ENCODE measurements at regions not wholly inside any gene's neighbourhood (a gene's known extent, or its start where the extent isn't known, plus 50 kb on each side); places are given as distances from the start of the nearest gene placed in this dataset.

- H3K27ac Mint-ChIP-seq (ENCODE audit: unreplicated experiment), result no peak overlapping the region
- H3K27me3 Mint-ChIP-seq (ENCODE audit: low read depth), result no peaks in the 10 kb centered on the region
- no peaks in the 10 kb centered on the region for H3K9me3 Mint-ChIP-seq
- H3K4me1 Mint-ChIP-seq, result peaks cover 29% of the 10 kb centered on the region
- no peak for TF ChIP-seq CTCF (conservative IDR thresholded peaks at IDR 0.05)
- H3K36me3 Mint-ChIP-seq (ENCODE audit: low read depth), result no peaks in the 10 kb centered on the region
- H3K4me3 Mint-ChIP-seq, result no peak overlapping the region
- DNase-seq (ENCODE audit: low read depth, low spot score), result no peak
Observed at GRCh38 chr2:15829985-15830384, 110.4 kb upstream of the MYCN start.

GRCh38 chr2:15830937-15831549 is 109.3 kb upstream of the MYCN start:
- DNase-seq (ENCODE audit: low read depth, low spot score), result no peak
- H3K36me3 Mint-ChIP-seq (ENCODE audit: low read depth), result no peaks in the 10 kb centered on the region
- H3K9me3 Mint-ChIP-seq, result peaks cover 3% of the 10 kb centered on the region
- H3K4me3 Mint-ChIP-seq, result no peak overlapping the region
- H3K27me3 Mint-ChIP-seq (ENCODE audit: low read depth), result no peaks in the 10 kb centered on the region
- TF ChIP-seq CTCF (conservative IDR thresholded peaks at IDR 0.05), result no peak
- H3K4me1 Mint-ChIP-seq, result peaks cover 20% of the 10 kb centered on the region
- no peak overlapping the region for H3K27ac Mint-ChIP-seq (ENCODE audit: unreplicated experiment)

- no peaks in the 10 kb centered on the region for H3K27me3 Mint-ChIP-seq (ENCODE audit: low read depth)
Observed at GRCh38 chr2:15832030-15832709, 108.2 kb upstream of the MYCN start.

GRCh38 chr2:15832849-15833680 is 107.3 kb upstream of the MYCN start:
- H3K4me3 Mint-ChIP-seq, result no peak overlapping the region
- H3K9me3 Mint-ChIP-seq, result peaks cover 3% of the 10 kb centered on the region
- no peaks in the 10 kb centered on the region for H3K36me3 Mint-ChIP-seq (ENCODE audit: low read depth)
- H3K27ac Mint-ChIP-seq (ENCODE audit: unreplicated experiment), result no peak overlapping the region
- no peak for TF ChIP-seq CTCF (conservative IDR thresholded peaks at IDR 0.05)
- DNase-seq (ENCODE audit: low read depth, low spot score), result no peak
- no peaks in the 10 kb centered on the region for H3K27me3 Mint-ChIP-seq (ENCODE audit: low read depth)
- H3K4me1 Mint-ChIP-seq, result peaks cover 17% of the 10 kb centered on the region

More at GRCh38 chr2:15832030-15832709, 108.2 kb upstream of the MYCN start:
- DNase-seq (ENCODE audit: low read depth, low spot score), result no peak
- Mint-ChIP-seq H3K4me1 (peaks cover 17% of the 10 kb centered on the region), H3K4me3 (no peak overlapping the region), H3K36me3 (ENCODE audit: low read depth) (no peaks in the 10 kb centered on the region), H3K9me3 (peaks cover 3% of the 10 kb centered on the region), H3K27ac (ENCODE audit: unreplicated experiment) (peak overlapping the region; percentile 0)
- TF ChIP-seq CTCF (conservative IDR thresholded peaks at IDR 0.05), result no peak

GRCh38 chr2:15833731-15834130 is 106.6 kb upstream of the MYCN start:
- H3K27me3 Mint-ChIP-seq (ENCODE audit: low read depth), result no peaks in the 10 kb centered on the region
- peaks cover 17% of the 10 kb centered on the region for H3K4me1 Mint-ChIP-seq
- peaks cover 3% of the 10 kb centered on the region for H3K9me3 Mint-ChIP-seq
- TF ChIP-seq CTCF (conservative IDR thresholded peaks at IDR 0.05), result no peak
- H3K27ac Mint-ChIP-seq (ENCODE audit: unreplicated experiment), result no peak overlapping the region
- no peak for DNase-seq (ENCODE audit: low read depth, low spot score)
- H3K4me3 Mint-ChIP-seq, result no peak overlapping the region
- no peaks in the 10 kb centered on the region for H3K36me3 Mint-ChIP-seq (ENCODE audit: low read depth)

Measured in neural crest cell (in vitro differentiated cells).